T-helper 17 cell (primary cell): ENCODE measurements at regions not wholly inside any gene's neighbourhood (a gene's known extent, or its start where the extent isn't known, plus 50 kb on each side); places are given as distances from the start of the nearest gene placed in this dataset.

Source experiments
- ATAC-seq: fragments of 150-1000 bp; cut with Tn5 transposase; 2 replicates; pipeline ENCODE4 v1.10.0; 2021; ENCODE audit warnings: mild to moderate bottlenecking, moderate library complexity
- DNase-seq, 3 donors: peaks; one replicate each; pipeline versions ENCODE4 v3.0.0 to v3.0.0-alpha.2; 2020 to 2021
- H3K9me3 ChIP-seq: one replicate; pipeline ENCODE4 v1.7.0; 2013; ENCODE audit warnings: low read length, mild to moderate bottlenecking; ENCODE audit not compliant: control insufficient read depth, poor library complexity, severe bottlenecking
- H3K27ac Mint-ChIP-seq: one replicate; pipeline ENCODE4 v1.8.0; 2022; ENCODE audit warnings: mild to moderate bottlenecking, moderate library complexity, mixed read lengths
- H3K27me3 Mint-ChIP-seq: one replicate; pipeline ENCODE4 v1.8.0; 2022; ENCODE audit warnings: mixed read lengths
- H3K36me3 Mint-ChIP-seq: one replicate; pipeline ENCODE4 v1.8.0; 2022; ENCODE audit warnings: low read depth, mixed read lengths
- H3K4me1 Mint-ChIP-seq: one replicate; pipeline ENCODE4 v1.8.0; 2022; ENCODE audit warnings: mild to moderate bottlenecking, mixed read lengths
- H3K4me3 Mint-ChIP-seq: one replicate; pipeline ENCODE4 v1.8.0; 2022; ENCODE audit warnings: mild to moderate bottlenecking, moderate library complexity, mixed read lengths

- H3K4me3 Mint-ChIP-seq = no peak overlapping the region
- no peak for DNase-seq
- H3K27me3 Mint-ChIP-seq = peaks cover 20% of the 10 kb centered on the region
- no peaks in the 10 kb centered on the region for H3K9me3 ChIP-seq
- no peak overlapping the region for H3K27ac Mint-ChIP-seq
- ATAC-seq = no peak
- no peaks in the 10 kb centered on the region for H3K36me3 Mint-ChIP-seq
- peaks cover 2% of the 10 kb centered on the region for H3K4me1 Mint-ChIP-seq
These were observed 332.6 kb upstream of the SFSWAP start for GRCh38 chr12:131378176-131378842.

- H3K9me3 ChIP-seq = no peaks in the 10 kb centered on the region
- Mint-ChIP-seq H3K27me3 (peaks cover 24% of the 10 kb centered on the region), H3K4me1 (peaks cover 4% of the 10 kb centered on the region), H3K4me3 (no peak overlapping the region), H3K36me3 (no peaks in the 10 kb centered on the region), H3K27ac (no peak overlapping the region)
- DNase-seq (no peak), ATAC-seq (no peak)
These were observed 331.8 kb upstream of the SFSWAP start for GRCh38 chr12:131378861-131379665.

GRCh38 chr12:131379738-131380137 lies 331.2 kb upstream of the SFSWAP start:
- Mint-ChIP-seq H3K4me1 (peaks cover 4% of the 10 kb centered on the region), H3K4me3 (no peak overlapping the region), H3K36me3 (no peaks in the 10 kb centered on the region), H3K27me3 (peaks cover 24% of the 10 kb centered on the region), H3K27ac (no peak overlapping the region)
- no peaks in the 10 kb centered on the region for H3K9me3 ChIP-seq
- DNase-seq (no peak), ATAC-seq (no peak)

DNA sequence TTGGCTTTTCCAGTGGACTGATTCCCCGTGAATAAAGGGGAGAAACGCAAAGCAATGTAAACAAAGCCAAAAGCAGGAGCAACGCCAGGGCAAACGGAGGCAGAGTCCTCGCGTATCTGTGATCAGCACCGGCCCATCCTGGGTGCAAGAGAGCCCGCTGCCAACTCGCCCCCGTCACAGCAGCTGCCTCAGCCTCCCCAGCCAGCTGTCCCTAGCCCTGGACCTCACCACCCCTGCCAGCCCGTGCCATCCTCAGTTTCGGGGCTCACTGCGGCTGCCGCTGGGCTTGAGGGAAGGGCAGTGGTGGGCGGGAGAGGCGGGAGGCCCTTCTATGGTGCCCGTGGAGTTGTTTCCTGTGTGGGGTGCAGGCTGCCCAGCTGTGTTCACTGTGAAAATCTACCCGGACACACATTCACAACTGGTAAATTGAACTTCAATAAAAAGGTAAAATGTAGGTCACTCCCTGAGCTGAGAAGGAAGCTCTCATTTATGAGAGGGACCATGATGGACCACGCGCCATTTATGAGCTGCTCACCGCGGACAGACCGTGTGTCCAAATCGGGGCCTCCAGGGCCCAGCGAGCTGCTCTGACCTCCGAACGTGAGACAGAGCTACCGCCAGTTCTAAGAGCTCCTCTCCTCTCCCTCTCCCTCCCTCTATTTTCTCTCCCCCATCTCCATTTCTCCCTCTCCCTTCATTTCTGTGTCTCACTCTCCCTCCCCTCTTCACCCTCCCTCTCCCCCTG lies 330.5 kb upstream of the SFSWAP start:
- no peak for DNase-seq
- H3K4me3 Mint-ChIP-seq = no peak overlapping the region
- no peaks in the 10 kb centered on the region for H3K36me3 Mint-ChIP-seq
- peaks cover 4% of the 10 kb centered on the region for H3K4me1 Mint-ChIP-seq
- H3K27me3 Mint-ChIP-seq = peaks cover 24% of the 10 kb centered on the region
- no peak for ATAC-seq
- no peaks in the 10 kb centered on the region for H3K9me3 ChIP-seq
- no peak overlapping the region for H3K27ac Mint-ChIP-seq

DNA sequence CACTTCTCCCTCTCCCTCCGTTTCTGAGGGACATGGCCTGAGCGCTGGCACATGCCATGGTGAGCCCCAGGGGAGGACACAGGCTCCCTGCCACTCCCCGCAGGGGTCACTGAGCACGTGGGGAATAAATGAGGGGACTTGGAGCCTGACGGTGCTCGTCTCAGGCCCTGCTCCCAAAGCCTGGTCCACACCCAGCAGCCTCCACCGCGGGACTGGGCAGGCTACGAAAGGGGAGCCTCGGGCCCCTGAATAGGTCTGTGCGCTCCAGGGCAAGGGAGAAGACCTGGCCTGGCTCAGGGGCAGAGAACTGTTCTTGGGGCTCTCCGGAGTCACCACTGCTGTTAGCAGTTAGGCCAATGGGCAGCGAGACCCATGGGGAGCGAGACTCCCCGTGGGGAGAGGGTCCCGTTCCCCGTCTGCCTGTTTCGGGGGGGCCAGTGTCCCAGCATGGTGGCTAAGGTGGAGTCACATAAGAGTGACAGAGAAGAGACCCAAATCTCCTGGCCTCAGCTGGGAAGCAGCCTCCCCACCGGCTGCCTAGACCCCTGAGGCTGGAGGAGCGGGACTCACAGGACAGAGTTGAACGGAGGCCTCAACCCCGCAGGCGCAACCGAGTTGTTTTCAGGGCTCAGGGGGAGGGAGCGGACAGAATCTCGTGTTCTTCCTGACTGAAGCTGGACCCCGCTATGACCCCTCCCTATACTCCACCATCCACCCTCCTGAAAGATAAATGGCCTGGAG lies 329.8 kb upstream of the SFSWAP start:
- no peak for DNase-seq
- ATAC-seq = no peak
- Mint-ChIP-seq H3K4me3 (no peak overlapping the region), H3K27ac (no peak overlapping the region), H3K4me1 (peaks cover 4% of the 10 kb centered on the region), H3K36me3 (no peaks in the 10 kb centered on the region), H3K27me3 (peaks cover 24% of the 10 kb centered on the region)
- H3K9me3 ChIP-seq = no peaks in the 10 kb centered on the region

DNA sequence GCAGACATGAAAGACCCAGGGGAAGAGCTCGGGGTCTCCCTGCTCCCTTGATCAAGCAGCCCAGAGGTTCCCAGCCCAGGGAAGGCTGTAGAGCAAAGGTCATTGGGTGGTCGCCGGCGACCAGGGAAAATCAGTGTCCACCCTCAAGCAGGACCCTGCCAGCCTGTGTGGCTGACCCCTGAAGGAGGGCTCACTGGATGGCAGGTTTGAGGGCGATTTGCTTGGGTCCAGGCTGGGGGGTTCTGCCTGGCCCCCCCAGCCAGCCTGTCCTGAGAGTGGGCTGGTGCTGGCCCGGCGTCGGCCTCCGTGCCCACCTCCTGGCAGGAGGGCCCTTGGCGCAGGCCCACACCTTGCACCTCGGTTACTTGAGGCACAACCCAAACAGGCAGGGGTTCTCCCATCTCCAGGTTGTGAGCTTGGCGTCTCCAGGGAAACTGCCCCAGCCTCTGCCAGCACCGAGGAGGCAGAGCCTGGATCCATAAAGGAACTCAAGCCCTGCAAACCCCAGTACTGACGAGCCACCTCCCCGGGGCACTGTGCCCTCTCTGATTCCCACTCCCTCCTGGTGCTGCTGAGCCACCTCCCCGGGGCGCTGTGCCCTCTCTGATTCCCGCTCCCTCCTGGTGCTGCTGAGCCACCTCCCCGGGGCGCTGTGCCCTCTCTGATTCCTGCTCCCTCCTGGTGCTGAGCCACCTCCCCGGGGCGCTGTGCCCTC lies 329.0 kb upstream of the SFSWAP start:
- H3K4me3 Mint-ChIP-seq = no peak overlapping the region
- H3K27me3 Mint-ChIP-seq = peaks cover 21% of the 10 kb centered on the region
- DNase-seq = no peak
- no peak overlapping the region for H3K27ac Mint-ChIP-seq
- H3K9me3 ChIP-seq = no peaks in the 10 kb centered on the region
- no peaks in the 10 kb centered on the region for H3K36me3 Mint-ChIP-seq
- H3K4me1 Mint-ChIP-seq = peaks cover 3% of the 10 kb centered on the region
- ATAC-seq = no peak

GRCh38 chr12:131383291-131383690 lies 327.6 kb upstream of the SFSWAP start:
- H3K4me1 Mint-ChIP-seq = peaks cover 3% of the 10 kb centered on the region
- no peak overlapping the region for H3K27ac Mint-ChIP-seq
- H3K36me3 Mint-ChIP-seq = no peaks in the 10 kb centered on the region
- no peak overlapping the region for H3K4me3 Mint-ChIP-seq
- no peaks in the 10 kb centered on the region for H3K9me3 ChIP-seq
- H3K27me3 Mint-ChIP-seq = peaks cover 21% of the 10 kb centered on the region
- no peak for DNase-seq
- ATAC-seq = no peak

DNA sequence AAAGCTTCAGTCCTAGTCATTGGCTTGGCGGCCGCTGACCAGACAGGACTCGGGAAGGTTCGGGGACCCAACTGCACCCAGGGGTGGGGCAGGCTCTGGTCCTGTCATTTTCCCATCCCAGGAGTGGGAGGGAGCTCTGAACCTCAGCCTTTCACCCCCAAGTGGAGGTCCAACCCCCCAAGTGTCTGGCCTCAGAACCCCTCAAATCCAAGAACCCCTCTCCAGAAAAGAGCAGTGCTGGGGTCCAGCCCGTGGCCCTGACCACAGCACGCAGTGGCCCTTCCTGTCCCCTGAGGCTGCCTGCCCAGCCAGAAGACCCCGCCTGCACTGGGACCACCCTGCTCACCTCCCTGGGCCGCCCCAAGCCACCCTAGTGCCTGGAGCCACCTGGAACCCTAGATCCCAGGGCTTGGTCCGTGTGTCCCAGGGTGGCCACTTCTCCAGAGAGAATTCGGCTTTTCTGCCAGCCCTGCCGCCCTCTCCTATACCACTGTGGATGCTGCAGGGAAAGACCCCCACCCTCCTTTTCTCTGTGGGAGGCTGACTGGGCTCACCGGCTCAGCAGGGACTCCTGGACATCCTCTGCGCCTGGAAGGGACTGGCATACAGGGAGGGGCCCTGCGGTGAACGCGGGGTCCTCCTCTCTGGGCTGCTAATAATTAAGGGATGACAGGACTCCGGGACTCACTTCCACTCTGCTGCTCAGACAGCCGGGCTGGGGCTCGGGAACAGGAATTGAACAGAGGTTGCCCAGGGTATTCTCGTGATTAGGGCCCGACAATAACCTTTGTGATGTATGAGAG lies 326.9 kb upstream of the SFSWAP start:
- no peaks in the 10 kb centered on the region for H3K9me3 ChIP-seq
- no peak for ATAC-seq
- Mint-ChIP-seq H3K27me3 (peaks cover 28% of the 10 kb centered on the region), H3K4me3 (no peak overlapping the region), H3K4me1 (peaks cover 3% of the 10 kb centered on the region), H3K36me3 (no peaks in the 10 kb centered on the region), H3K27ac (no peak overlapping the region)
- DNase-seq = no peak

- DNase-seq (no peak), ATAC-seq (no peak)
- no peak overlapping the region for H3K4me3 Mint-ChIP-seq
- H3K27ac Mint-ChIP-seq = no peak overlapping the region
- H3K27me3 Mint-ChIP-seq = peaks cover 27% of the 10 kb centered on the region
- H3K9me3 ChIP-seq = no peaks in the 10 kb centered on the region
- H3K36me3 Mint-ChIP-seq = no peaks in the 10 kb centered on the region
- H3K4me1 Mint-ChIP-seq = peaks cover 3% of the 10 kb centered on the region
These were observed 326.4 kb upstream of the SFSWAP start for GRCh38 chr12:131384544-131384855.

GRCh38 chr12:131385313-131386166 lies 325.4 kb upstream of the SFSWAP start:
- DNase-seq = no peak

DNA sequence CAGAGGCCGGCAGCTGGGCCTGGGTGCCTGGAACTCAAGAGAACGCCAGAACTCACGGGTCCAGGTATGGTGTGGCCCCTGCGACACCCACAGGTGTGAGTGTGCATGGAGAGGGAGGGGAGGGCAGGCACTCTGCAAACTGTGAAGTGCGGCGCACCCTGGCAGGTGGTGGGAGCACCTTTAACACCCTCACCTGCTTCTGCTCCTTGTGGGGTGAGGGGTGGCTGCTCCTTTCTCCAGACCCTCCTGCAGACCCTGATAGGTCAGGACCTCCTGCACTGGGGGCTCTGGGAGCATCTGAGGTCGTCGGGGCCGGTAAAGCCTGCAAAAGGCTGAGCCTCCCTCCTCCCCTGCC lies 324.7 kb upstream of the SFSWAP start:
- no peak for ATAC-seq
- Mint-ChIP-seq H3K4me1 (peaks cover 3% of the 10 kb centered on the region), H3K27ac (no peak overlapping the region), H3K27me3 (peaks cover 25% of the 10 kb centered on the region), H3K4me3 (no peak overlapping the region), H3K36me3 (peaks cover 5% of the 10 kb centered on the region)
- H3K9me3 ChIP-seq = no peaks in the 10 kb centered on the region
- no peak for DNase-seq

More at GRCh38 chr12:131385313-131386166, 325.4 kb upstream of the SFSWAP start:
- no peak overlapping the region for H3K27ac Mint-ChIP-seq
- ATAC-seq = no peak
- H3K36me3 Mint-ChIP-seq = peaks cover 5% of the 10 kb centered on the region
- H3K9me3 ChIP-seq = no peaks in the 10 kb centered on the region
- no peak overlapping the region for H3K4me3 Mint-ChIP-seq
- H3K4me1 Mint-ChIP-seq = peaks cover 3% of the 10 kb centered on the region
- H3K27me3 Mint-ChIP-seq = peaks cover 25% of the 10 kb centered on the region
